ENCODE measurements at regions not wholly inside any gene's neighbourhood (a gene's known extent, or its start where the extent isn't known, plus 50 kb on each side); places are given as distances from the start of the nearest gene placed in this dataset.

DNA sequence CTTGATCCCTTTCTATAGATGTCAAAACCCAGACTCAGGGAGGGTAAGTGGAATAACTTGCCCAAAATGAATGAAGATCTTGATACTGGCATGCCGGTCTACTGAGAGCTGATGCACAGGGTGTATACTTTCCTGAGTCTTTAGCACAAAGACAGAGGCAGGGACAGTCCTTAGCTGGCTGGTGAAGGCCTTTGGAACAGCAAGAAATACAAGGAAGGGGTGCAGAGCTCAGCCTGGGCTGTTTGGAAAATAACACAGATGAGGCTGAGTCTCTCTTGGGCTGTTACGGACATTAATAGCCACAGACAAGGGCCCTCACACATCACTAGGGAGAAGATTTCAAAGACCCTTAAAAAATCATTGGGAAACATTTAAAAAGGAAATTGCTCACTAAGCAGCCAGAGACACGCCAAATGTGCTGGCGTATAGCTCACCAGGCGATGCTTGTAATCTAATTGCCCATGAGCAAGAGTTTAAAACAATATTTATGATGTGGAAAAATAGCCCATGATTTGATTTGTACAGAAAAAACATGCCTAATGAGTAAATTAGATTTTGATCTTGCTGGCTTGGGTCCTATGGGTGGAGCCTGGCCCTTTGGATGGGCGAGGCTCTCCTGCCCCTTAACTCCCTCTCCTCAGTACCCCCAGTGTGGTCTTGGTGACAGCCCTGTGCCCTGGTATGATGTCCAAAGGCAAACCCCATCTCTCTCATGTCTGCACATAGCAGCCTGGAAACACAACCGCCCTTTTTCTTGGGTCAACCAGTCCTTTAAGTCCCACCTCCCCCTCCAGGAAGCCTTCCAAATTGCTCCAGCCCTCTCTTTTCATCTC lies 81.8 kb upstream of the MRPS22 start:
- TF ChIP-seq, protein P1, sequence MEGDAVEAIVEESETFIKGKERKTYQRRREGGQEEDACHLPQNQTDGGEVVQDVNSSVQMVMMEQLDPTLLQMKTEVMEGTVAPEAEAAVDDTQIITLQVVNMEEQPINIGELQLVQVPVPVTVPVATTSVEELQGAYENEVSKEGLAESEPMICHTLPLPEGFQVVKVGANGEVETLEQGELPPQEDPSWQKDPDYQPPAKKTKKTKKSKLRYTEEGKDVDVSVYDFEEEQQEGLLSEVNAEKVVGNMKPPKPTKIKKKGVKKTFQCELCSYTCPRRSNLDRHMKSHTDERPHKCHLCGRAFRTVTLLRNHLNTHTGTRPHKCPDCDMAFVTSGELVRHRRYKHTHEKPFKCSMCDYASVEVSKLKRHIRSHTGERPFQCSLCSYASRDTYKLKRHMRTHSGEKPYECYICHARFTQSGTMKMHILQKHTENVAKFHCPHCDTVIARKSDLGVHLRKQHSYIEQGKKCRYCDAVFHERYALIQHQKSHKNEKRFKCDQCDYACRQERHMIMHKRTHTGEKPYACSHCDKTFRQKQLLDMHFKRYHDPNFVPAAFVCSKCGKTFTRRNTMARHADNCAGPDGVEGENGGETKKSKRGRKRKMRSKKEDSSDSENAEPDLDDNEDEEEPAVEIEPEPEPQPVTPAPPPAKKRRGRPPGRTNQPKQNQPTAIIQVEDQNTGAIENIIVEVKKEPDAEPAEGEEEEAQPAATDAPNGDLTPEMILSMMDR (conservative IDR thresholded peaks at IDR 0.05; ENCODE audit: low read depth, low read length): no peak
- TF ChIP-seq EZH2 (IDR thresholded peaks at IDR 0.05; ENCODE audit: borderline replicate concordance, low read depth, low read length, poor library complexity, severe bottlenecking): no peak

Measured in A673 (cell line).